Panc1 (cell line): ENCODE measurements at regions not wholly inside any gene's neighbourhood (a gene's known extent, or its start where the extent isn't known, plus 50 kb on each side); places are given as distances from the start of the nearest gene placed in this dataset.

Experiments used
- ATAC-seq: fragments of 200-7000 bp; cut with Tn5 transposase; 2 replicates; pipeline ENCODE4 v1.9.1; 2020; ENCODE audit warnings: mild to moderate bottlenecking, moderate library complexity
- BruUV-seq: library from RNA; stranded (reverse); fragments of 400-500 nt; replicated peaks from 2 replicates; lab custom pipeline; 2021; lab: Mats Ljungman, UMichigan
- CTCF ChIA-PET: fragments of 300-600 bp; sonication (Branson Sonifier 250); formaldehyde crosslinking; loops from one replicate; lab custom pipeline; 2022; ENCODE audit warnings: antibody characterized with exemption; lab: Charles Lee
- POLR2A ChIA-PET: fragments of 300-600 bp; sonication (Branson Sonifier 250); formaldehyde crosslinking; loops from one replicate; lab custom pipeline; 2022; ENCODE audit warnings: antibody characterized with exemption; lab: Charles Lee
- DNase-seq: peaks from one replicate; pipeline ENCODE4 v3.0.0-alpha.2; 2010; ENCODE audit warnings: low read depth, low spot score
- H3K27ac ChIP-seq: 2 replicates; pipeline ENCODE4 v1.5.1; 2011; ENCODE audit warnings: mild to moderate bottlenecking, low read length, inconsistent platforms
- H3K27me3 ChIP-seq: fragments of 200-500 bp; sonication (Bioruptor generic); 2 replicates; pipeline ENCODE4 v1.6.0; 2014; ENCODE audit warnings: low read length, inconsistent platforms; ENCODE audit not compliant: control insufficient read depth, insufficient read depth
- H3K36me3 ChIP-seq: fragments of 200-500 bp; sonication (Bioruptor generic); 2 replicates; pipeline ENCODE4 v1.5.1; 2014; ENCODE audit warnings: inconsistent platforms, mild to moderate bottlenecking, low read length, moderate library complexity; ENCODE audit not compliant: control insufficient read depth, insufficient read depth
- H3K4me1 ChIP-seq: 2 replicates; pipeline ENCODE4 v1.5.1; 2011; ENCODE audit warnings: inconsistent platforms, mild to moderate bottlenecking, low read length, moderate library complexity; ENCODE audit not compliant: control insufficient read depth, insufficient read depth
- H3K4me3 ChIP-seq, 2 experiments: 2 replicates each; pipeline ENCODE4 v1.5.1; 2011 to 2012; ENCODE audit warnings: low read depth in 2 of 2, low read length in 2 of 2, mild to moderate bottlenecking in 2 of 2, inconsistent platforms in 1 of 2, moderate library complexity in 1 of 2
- H3K9me3 ChIP-seq: fragments of 200-500 bp; sonication (Bioruptor generic); 2 replicates; pipeline ENCODE4 v1.5.1; 2014; ENCODE audit warnings: low read depth, mild to moderate bottlenecking, inconsistent platforms, low read length, moderate library complexity; ENCODE audit not compliant: control insufficient read depth, insufficient read depth
- CTCF ChIP-seq: fragments of 450-650 bp; IDR thresholded peaks from 2 replicates; pipeline ENCODE4 v1.5.1; 2017; ENCODE audit warnings: mild to moderate bottlenecking
- POLR2AphosphoS5 ChIP-seq: IDR thresholded peaks from 2 replicates; pipeline ENCODE4 v1.6.1; 2012; ENCODE audit warnings: mild to moderate bottlenecking, low read depth, low read length, moderate library complexity
- REST ChIP-seq, 2 experiments: IDR thresholded peaks; 2 replicates each; pipeline ENCODE4 v1.6.1; 2011 to 2012; ENCODE audit warnings: low read depth in 2 of 2, control low read depth in 1 of 2, low read length in 1 of 2, mild to moderate bottlenecking in 1 of 2, moderate library complexity in 1 of 2; ENCODE audit not compliant: insufficient read depth in 1 of 2
- SIN3A ChIP-seq: IDR thresholded peaks from 2 replicates; pipeline ENCODE4 v1.6.1; 2012; ENCODE audit warnings: low read depth, mild to moderate bottlenecking, low read length, moderate library complexity, borderline replicate concordance; ENCODE audit not compliant: insufficient read depth
- TCF7L2 ChIP-seq: IDR thresholded peaks from 2 replicates; pipeline ENCODE4 v1.6.1; 2011; ENCODE audit warnings: mild to moderate bottlenecking, low read depth, low read length, inconsistent platforms
- in situ Hi-C: cut with HindIII; loops from 2 replicates; pipeline ENCODE4 v1.10.0; 2016; ENCODE audit warnings: low sequenced_read_pairs, low pct_unique_long_range_greater_than_20kb
- intact Hi-C: fragments of 100-400 bp; cut with micrococcal nuclease; formaldehyde crosslinking; loops from one replicate; pipeline ENCODE4 v1.10.0; 2022; ENCODE audit not compliant: unreplicated experiment

DNA sequence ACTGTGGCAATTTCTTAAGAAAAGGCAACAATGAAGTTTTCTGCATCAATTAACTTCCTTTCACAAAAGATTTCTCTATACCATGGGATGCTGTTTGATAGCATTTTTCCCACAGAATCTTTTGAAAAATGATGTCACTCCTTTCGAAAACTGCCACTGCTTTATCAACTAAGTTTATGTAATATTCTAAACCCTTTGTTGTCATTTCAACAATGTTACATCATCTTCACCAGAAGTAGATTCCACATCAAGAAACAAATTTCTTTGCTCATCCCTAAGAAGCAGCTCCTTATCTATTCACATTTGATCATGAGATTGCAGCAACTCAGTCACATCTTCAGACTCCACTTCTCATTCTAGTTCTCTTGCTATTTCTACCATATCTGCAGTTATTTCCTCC is 116.1 kb upstream of the KCND3 start:
- ChIA-PET POLR2A (no interaction called here), CTCF (no interaction called here)
- Histone ChIP-seq H3K4me1 (no peaks in the 10 kb centered on the region), H3K27ac (no peak overlapping the region), H3K9me3 (no peaks in the 10 kb centered on the region), H3K36me3 (no peaks in the 10 kb centered on the region), H3K4me3 (no peak overlapping the region), H3K27me3 (no peaks in the 10 kb centered on the region)
- BruUV-seq: no TSS peak
- intact Hi-C loops (no loop called here), in situ Hi-C loops (no loop called here)
- no peak for TF ChIP-seq SIN3A
- TF ChIP-seq CTCF: no peak
- TF ChIP-seq TCF7L2: no peak
- no peak for TF ChIP-seq POLR2AphosphoS5
- TF ChIP-seq REST (IDR thresholded peaks at IDR 0.05; ENCODE audit: insufficient read depth in 1 of 2, low read depth in 2 of 2, low read length in 1 of 2): no peak
- DNase-seq (no peak), ATAC-seq (no peak)

DNA sequence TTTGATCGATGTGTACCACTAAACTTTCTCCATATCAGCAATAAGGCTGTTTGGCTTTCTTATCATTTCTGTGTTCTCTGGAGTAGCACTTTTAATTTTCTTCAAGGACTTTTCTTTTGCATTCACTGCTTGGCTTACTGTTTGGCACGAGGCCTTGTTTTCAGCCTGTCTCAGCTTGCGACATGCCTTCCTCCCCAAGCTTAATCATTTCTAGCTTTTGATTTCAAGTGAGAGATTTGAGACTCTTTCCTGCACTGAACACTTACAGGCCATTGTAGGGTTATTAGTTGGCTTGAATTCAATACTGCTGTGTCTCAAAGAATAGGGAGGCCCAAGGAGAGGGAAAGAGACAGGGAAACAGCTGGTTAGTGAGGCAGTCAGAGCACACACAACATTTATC is 120.6 kb upstream of the KCND3 start:
- no TSS peak for BruUV-seq
- Histone ChIP-seq H3K4me3 (no peak overlapping the region), H3K27ac (no peak overlapping the region), H3K36me3 (no peaks in the 10 kb centered on the region), H3K4me1 (no peaks in the 10 kb centered on the region), H3K9me3 (no peaks in the 10 kb centered on the region), H3K27me3 (no peaks in the 10 kb centered on the region)
- ATAC-seq: no peak
- CTCF ChIA-PET: no interaction called here
- in situ Hi-C loops: no loop called here
- TF ChIP-seq REST (IDR thresholded peaks at IDR 0.05; ENCODE audit: insufficient read depth in 1 of 2, low read depth in 2 of 2, low read length in 1 of 2): no peak
- no peak for TF ChIP-seq TCF7L2
- TF ChIP-seq SIN3A: no peak
- TF ChIP-seq POLR2AphosphoS5: no peak
- no peak for TF ChIP-seq CTCF
- POLR2A ChIA-PET: no interaction called here
- intact Hi-C loops: no loop called here
- no peak for DNase-seq
